CD8-positive, alpha-beta memory T cell (primary cell): ENCODE measurements at regions not wholly inside any gene's neighbourhood (a gene's known extent, or its start where the extent isn't known, plus 50 kb on each side); places are given as distances from the start of the nearest gene placed in this dataset.

Experiments
- CTCF ChIA-PET: fragments of 350-600 bp; sonication (Branson Sonifier 250); formaldehyde crosslinking; loops from one replicate; lab custom pipeline; 2021; ENCODE audit warnings: antibody characterized with exemption; lab: Charles Lee
- POLR2A ChIA-PET: fragments of 350-600 bp; sonication (Branson Sonifier 250); formaldehyde crosslinking; loops from one replicate; lab custom pipeline; 2021; ENCODE audit warnings: antibody characterized with exemption; lab: Charles Lee
- DNase-seq, 5 donors: peaks; one replicate each; pipeline versions ENCODE4 v3.0.0 to v3.0.0-alpha.2; 2020 to 2022; ENCODE audit warnings: mixed read lengths in 1 of 5
- H3K27ac ChIP-seq: one replicate; pipeline ENCODE4 v1.7.0; 2013; ENCODE audit warnings: low read depth, mild to moderate bottlenecking, low read length, moderate library complexity
- H3K27me3 ChIP-seq: 2 replicates; pipeline ENCODE4 v1.7.0; 2013; ENCODE audit warnings: low read length, mild to moderate bottlenecking; ENCODE audit not compliant: insufficient read depth, poor library complexity, severe bottlenecking
- H3K36me3 ChIP-seq: 2 replicates; pipeline ENCODE4 v1.7.0; 2013; ENCODE audit warnings: mild to moderate bottlenecking, low read length, moderate library complexity; ENCODE audit not compliant: insufficient read depth
- H3K4me1 ChIP-seq: 2 replicates; pipeline ENCODE4 v1.7.0; 2013; ENCODE audit warnings: mild to moderate bottlenecking, low read length, moderate library complexity; ENCODE audit not compliant: insufficient read depth
- H3K4me3 ChIP-seq: 2 replicates; pipeline ENCODE4 v1.7.0; 2013; ENCODE audit warnings: mild to moderate bottlenecking, low read length
- H3K9me3 ChIP-seq: 2 replicates; pipeline ENCODE4 v1.7.0; 2013; ENCODE audit warnings: mild to moderate bottlenecking, low read length
- H3K27ac Mint-ChIP-seq, 8 donors: one replicate each; pipeline ENCODE4 v1.8.0; 2020 to 2021; ENCODE audit warnings: mixed read lengths in 8 of 8, mild to moderate bottlenecking in 6 of 8, inconsistent platforms in 3 of 8, moderate library complexity in 3 of 8
- H3K27me3 Mint-ChIP-seq, 2 donors: one replicate each; pipeline ENCODE4 v1.8.0; 2020 to 2021; ENCODE audit warnings: mixed read lengths in 2 of 2, mild to moderate bottlenecking in 1 of 2, moderate library complexity in 1 of 2
- H3K36me3 Mint-ChIP-seq, 3 donors: one replicate each; pipeline ENCODE4 v1.8.0; 2020 to 2021; ENCODE audit warnings: mixed read lengths in 3 of 3, inconsistent platforms in 1 of 3, mild to moderate bottlenecking in 1 of 3
- H3K4me1 Mint-ChIP-seq, 3 donors: one replicate each; pipeline ENCODE4 v1.8.0; 2020 to 2021; ENCODE audit warnings: mixed read lengths in 3 of 3, inconsistent platforms in 1 of 3, mild to moderate bottlenecking in 1 of 3
- H3K4me3 Mint-ChIP-seq, 7 donors: one replicate each; pipeline ENCODE4 v1.8.0; 2020 to 2021; ENCODE audit warnings: mixed read lengths in 7 of 7, mild to moderate bottlenecking in 6 of 7, moderate library complexity in 4 of 7, inconsistent platforms in 2 of 7
- H3K9me3 Mint-ChIP-seq, 5 donors: one replicate each; pipeline ENCODE4 v1.8.0; 2020 to 2022; ENCODE audit warnings: mixed read lengths in 5 of 5, mild to moderate bottlenecking in 3 of 5, moderate library complexity in 2 of 5, inconsistent platforms in 1 of 5

DNA sequence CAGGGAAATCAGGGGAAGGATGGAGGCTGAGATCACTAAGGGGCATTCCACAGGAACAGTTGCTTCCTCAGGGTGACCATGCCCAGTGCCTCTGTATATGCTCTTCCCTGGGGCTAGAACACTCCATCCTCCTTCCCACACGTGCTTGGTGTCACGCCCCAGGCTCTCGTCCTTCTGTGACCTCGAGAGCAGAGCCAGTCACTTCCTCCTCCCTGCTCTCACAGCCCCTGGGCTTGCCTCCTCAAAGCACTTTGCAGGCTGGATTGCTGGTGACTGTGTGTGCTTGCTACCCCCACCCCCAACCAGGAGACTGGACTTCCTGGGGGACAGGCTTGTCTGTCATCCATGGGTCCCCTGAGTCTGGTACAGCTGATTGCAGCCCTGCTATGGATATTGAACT, 56.5 kb upstream of the AMPD3 start:
- POLR2A ChIA-PET: no interaction called here
- no peaks in the 10 kb centered on the region for H3K27me3 ChIP-seq
- CTCF ChIA-PET: no interaction called here
- Mint-ChIP-seq H3K36me3 (no peaks in the 10 kb centered on the region), H3K9me3 (no peaks in the 10 kb centered on the region), H3K27ac (no peak overlapping the region), H3K4me3 (no peak overlapping the region), H3K27me3 (peaks cover 6 to 9% of the 10 kb centered on the region in 2 donors), H3K4me1 (peaks cover 0 to 5% (median 4%) of the 10 kb centered on the region in 3 donors)
- no peaks in the 10 kb centered on the region for H3K36me3 ChIP-seq
- H3K4me3 ChIP-seq: no peak overlapping the region
- no peak for DNase-seq
- H3K4me1 ChIP-seq: no peaks in the 10 kb centered on the region
- no peak overlapping the region for H3K27ac ChIP-seq
- H3K9me3 ChIP-seq: no peaks in the 10 kb centered on the region

DNA sequence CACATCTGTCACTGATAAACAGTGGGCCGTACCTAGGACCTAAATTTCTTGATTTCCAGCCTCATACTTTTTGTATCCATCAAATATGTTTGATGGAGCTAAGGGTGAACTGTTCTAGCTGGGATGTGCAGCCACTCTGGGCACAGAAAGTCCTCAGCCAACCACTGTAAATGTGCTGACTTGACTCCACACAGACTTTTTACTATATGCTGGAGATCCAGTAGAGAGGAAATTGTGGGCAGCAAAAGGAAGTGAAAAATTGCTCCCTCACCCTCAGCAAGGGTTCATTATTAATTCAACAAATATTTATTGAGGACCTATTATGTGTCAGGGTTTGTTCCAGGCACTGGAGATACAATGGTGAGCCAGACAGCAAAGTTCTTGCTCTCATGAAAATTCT, 54.2 kb upstream of the AMPD3 start:
- CTCF ChIA-PET: interaction anchor here (1.3 to 6.9 kb wide), 2 partner anchors 252 to 336 kb away, joined by 4 to 67 read pairs; no protein-coding TSS in a partner anchor

DNA sequence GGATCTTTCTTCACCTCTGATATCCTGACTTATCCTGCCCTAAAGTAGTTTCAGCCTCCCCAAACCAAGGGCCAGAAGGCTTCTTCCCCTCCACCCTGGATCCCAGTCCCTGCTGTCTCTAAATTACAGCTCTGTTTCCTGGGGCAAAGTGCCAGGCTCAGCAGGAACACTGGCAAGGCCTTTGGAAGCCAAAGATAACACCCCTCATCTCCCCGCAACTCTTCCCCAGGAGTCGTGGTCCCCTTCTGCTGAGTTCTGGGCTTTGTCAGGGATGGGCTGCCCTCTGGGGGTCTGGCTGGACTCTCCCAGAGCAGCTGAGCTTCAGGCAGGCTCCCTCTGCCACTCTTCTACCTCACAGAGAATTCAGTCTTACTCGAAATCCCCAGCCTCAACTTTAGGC, 53.8 kb upstream of the AMPD3 start:
- H3K4me1 ChIP-seq: no peaks in the 10 kb centered on the region
- no peak for DNase-seq
- H3K9me3 Mint-ChIP-seq: no peaks in the 10 kb centered on the region
- no peaks in the 10 kb centered on the region for H3K36me3 ChIP-seq
- H3K27ac ChIP-seq: no peak overlapping the region
- ChIA-PET CTCF (interaction anchor here (1.2 to 6.9 kb wide), 3 partner anchors 245 to 336 kb away, joined by 3 to 67 read pairs (median 4); no protein-coding TSS in a partner anchor), POLR2A (no interaction called here)
- H3K4me1 Mint-ChIP-seq: peaks cover 2 to 7% (median 5%) of the 10 kb centered on the region in 3 donors
- no peaks in the 10 kb centered on the region for H3K9me3 ChIP-seq
- H3K4me3 ChIP-seq: no peak overlapping the region
- H3K4me3 Mint-ChIP-seq: no peak overlapping the region
- no peaks in the 10 kb centered on the region for H3K36me3 Mint-ChIP-seq
- H3K27ac Mint-ChIP-seq: peak overlapping the region in 1 of 8 donors; percentile 94
- H3K27me3 ChIP-seq: no peaks in the 10 kb centered on the region
- peaks cover 0 to 3% of the 10 kb centered on the region in 2 donors for H3K27me3 Mint-ChIP-seq

More for the DNA sequence above, 54.2 kb upstream of the AMPD3 start:
- Histone ChIP-seq H3K4me1 (no peaks in the 10 kb centered on the region), H3K9me3 (no peaks in the 10 kb centered on the region), H3K27ac (no peak overlapping the region), H3K36me3 (no peaks in the 10 kb centered on the region), H3K4me3 (no peak overlapping the region), H3K27me3 (no peaks in the 10 kb centered on the region)
- H3K27me3 Mint-ChIP-seq: peaks cover 0 to 7% of the 10 kb centered on the region in 2 donors
- H3K4me3 Mint-ChIP-seq: no peak overlapping the region
- H3K36me3 Mint-ChIP-seq: no peaks in the 10 kb centered on the region
- H3K27ac Mint-ChIP-seq: peak overlapping the region in 1 of 8 donors; percentile 94
- H3K9me3 Mint-ChIP-seq: no peaks in the 10 kb centered on the region
- peaks cover 0 to 5% (median 4%) of the 10 kb centered on the region in 3 donors for H3K4me1 Mint-ChIP-seq
- POLR2A ChIA-PET: no interaction called here
- DNase-seq: no peak

DNA sequence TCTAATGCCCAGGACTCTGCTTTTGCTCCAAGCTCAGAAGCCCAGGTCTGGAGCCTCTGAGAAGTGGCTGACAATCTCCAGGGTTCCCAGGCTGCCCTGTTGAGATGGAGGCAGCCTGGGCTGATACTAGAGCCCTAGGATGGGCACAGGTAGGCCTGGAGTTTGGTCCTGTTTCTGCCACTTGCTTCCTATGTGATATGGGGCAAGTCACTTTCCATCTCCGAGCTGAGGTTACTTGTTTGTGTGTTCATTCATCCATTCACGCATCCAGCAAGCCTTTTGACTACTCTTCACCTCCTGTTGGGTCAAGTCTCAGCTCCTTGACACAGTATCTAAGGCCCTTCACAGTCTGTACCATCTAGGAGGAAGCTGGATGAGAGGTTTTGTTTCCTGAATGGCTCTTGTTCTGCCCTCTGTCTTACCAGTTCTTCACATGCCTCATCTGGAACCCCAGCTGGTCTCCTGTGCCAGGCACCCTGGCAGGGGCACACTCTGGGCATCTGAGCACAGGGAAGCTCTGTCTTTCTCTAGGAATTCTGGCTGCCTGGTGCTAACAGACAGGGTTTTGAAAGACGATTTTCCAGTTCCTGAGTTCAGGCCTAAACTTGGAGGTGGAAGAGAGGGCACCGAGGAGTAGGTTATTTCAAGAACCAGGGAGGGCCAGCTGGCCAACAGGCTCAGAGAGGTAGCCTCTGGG, 53.2 kb upstream of the AMPD3 start:
- POLR2A ChIA-PET: no interaction called here
- Mint-ChIP-seq H3K9me3 (no peaks in the 10 kb centered on the region), H3K27me3 (no peaks in the 10 kb centered on the region), H3K36me3 (no peaks in the 10 kb centered on the region), H3K4me3 (no peak overlapping the region), H3K4me1 (peaks cover 4 to 8% (median 6%) of the 10 kb centered on the region in 3 donors), H3K27ac (peak overlapping the region in 1 of 8 donors; percentile 42)
- DNase-seq: no peak
- Histone ChIP-seq H3K4me3 (no peak overlapping the region), H3K27ac (no peak overlapping the region), H3K4me1 (no peaks in the 10 kb centered on the region), H3K27me3 (no peaks in the 10 kb centered on the region), H3K36me3 (no peaks in the 10 kb centered on the region), H3K9me3 (no peaks in the 10 kb centered on the region)
- CTCF ChIA-PET: interaction anchor here (1.2 to 6.9 kb wide), 4 partner anchors 9 to 335 kb away, joined by 3 to 67 read pairs (median 4); no protein-coding TSS in a partner anchor
